NT2/D1 (cell line): ENCODE measurements at regions not wholly inside any gene's neighbourhood (a gene's known extent, or its start where the extent isn't known, plus 50 kb on each side); places are given as distances from the start of the nearest gene placed in this dataset.

Experiments
- DNase-seq: peaks from one replicate; pipeline ENCODE4 v3.0.0-alpha.2; 2011; ENCODE audit warnings: low read depth, low spot score
- H3K27me3 ChIP-seq: 2 replicates; pipeline ENCODE4 v1.6.0; 2011; ENCODE audit warnings: mild to moderate bottlenecking; ENCODE audit not compliant: insufficient read length, insufficient read depth
- H3K36me3 ChIP-seq: 2 replicates; pipeline ENCODE4 v1.6.1; 2011; ENCODE audit warnings: mild to moderate bottlenecking, low read length, mixed read lengths; ENCODE audit not compliant: insufficient read depth, insufficient read length
- H3K4me1 ChIP-seq: 2 replicates; pipeline ENCODE4 v1.5.1; 2011; ENCODE audit not compliant: insufficient read depth, insufficient read length
- H3K4me3 ChIP-seq: 2 replicates; pipeline ENCODE4 v1.5.1; 2011; ENCODE audit warnings: low read depth; ENCODE audit not compliant: insufficient read length
- H3K9ac ChIP-seq: 2 replicates; pipeline ENCODE4 v1.6.0; 2011; ENCODE audit warnings: low read depth; ENCODE audit not compliant: insufficient read length
- H3K9me3 ChIP-seq: 2 replicates; pipeline ENCODE4 v1.5.1; 2011; ENCODE audit warnings: mild to moderate bottlenecking, low read length; ENCODE audit not compliant: insufficient read depth
- SUZ12 ChIP-seq: IDR thresholded peaks from 2 replicates; pipeline ENCODE4 v1.6.1; 2011; ENCODE audit not compliant: insufficient read length, insufficient read depth; ENCODE audit errors: extremely low read depth
- YY1 ChIP-seq: IDR thresholded peaks from 2 replicates; pipeline ENCODE4 v1.6.1; 2011; ENCODE audit not compliant: insufficient read length, insufficient read depth
- ZNF274 ChIP-seq: IDR thresholded peaks from 2 replicates; pipeline ENCODE4 v1.6.1; 2011; ENCODE audit warnings: mild to moderate bottlenecking, low read depth, low read length

DNA sequence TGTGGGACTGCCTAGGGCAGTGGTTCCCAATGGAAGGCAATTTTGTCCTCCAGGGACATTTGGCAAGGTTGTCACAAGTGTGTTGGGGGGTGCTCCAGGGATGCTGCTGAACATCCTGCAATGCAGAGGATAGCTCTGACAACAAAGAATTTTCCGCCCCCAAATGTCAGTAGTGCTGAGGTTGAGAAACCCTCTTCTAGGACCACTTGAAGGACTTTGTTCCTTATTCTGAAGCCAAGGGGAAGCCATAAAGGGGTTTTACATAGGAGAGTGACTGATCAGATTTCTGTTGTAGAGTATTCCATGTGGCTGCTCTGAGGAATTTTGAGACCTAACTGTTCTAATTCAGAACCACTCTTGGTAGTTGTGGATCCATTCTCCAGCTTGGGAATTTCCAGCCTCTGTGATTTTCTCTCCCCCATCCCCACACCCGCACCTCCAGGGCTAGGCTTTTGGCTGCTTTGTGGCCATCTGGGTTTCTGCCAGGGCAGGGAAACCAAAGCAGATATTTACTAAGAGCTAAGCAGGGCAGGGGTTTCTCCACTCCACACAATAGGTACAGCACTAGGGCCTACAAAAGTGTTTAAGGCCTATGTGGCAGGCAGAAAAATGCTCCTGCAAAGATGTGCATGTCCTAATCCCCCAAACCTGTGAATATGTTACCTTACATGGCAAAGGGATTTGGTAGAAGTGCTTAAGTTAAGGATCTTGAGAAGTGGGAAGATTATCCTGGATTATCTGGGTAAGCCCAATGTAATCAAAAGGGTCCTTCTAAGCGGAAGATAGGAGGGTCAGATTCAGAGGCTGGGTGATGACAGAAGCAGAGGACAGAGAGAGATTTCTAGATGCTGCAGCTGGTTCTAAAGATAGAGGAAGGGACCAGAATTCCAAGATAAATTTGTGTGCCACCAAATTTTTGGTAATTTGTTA, 135.4 kb downstream of the TMEM17 start:
- DNase-seq, result no peak
- H3K36me3 ChIP-seq, result no peaks in the 10 kb centered on the region
- H3K9me3 ChIP-seq, result peaks cover 42% of the 10 kb centered on the region
- no peak for TF ChIP-seq YY1
- peaks cover 5% of the 10 kb centered on the region for H3K4me1 ChIP-seq
- H3K4me3 ChIP-seq, result no peak overlapping the region
- H3K9ac ChIP-seq, result no peak overlapping the region
- H3K27me3 ChIP-seq, result no peaks in the 10 kb centered on the region

GRCh38 chr2:62369541-62370202, 136.3 kb downstream of the TMEM17 start:
- DNase-seq, result no peak
- H3K9me3 ChIP-seq, result peaks cover 35% of the 10 kb centered on the region
- H3K27me3 ChIP-seq, result no peaks in the 10 kb centered on the region
- no peak overlapping the region for H3K9ac ChIP-seq
- TF ChIP-seq YY1, result no peak
- TF ChIP-seq SUZ12, result no peak
- TF ChIP-seq ZNF274, result no peak
- H3K36me3 ChIP-seq, result no peaks in the 10 kb centered on the region
- H3K4me3 ChIP-seq, result no peak overlapping the region
- H3K4me1 ChIP-seq, result peaks cover 5% of the 10 kb centered on the region

- Histone ChIP-seq H3K9me3 (peaks cover 8% of the 10 kb centered on the region; the same call in 1 of the 2 replicates), H3K27me3 (no peaks in the 10 kb centered on the region), H3K9ac (no peak overlapping the region), H3K4me1 (peaks cover 9% of the 10 kb centered on the region), H3K4me3 (no peak overlapping the region), H3K36me3 (no peaks in the 10 kb centered on the region)
- no peak for TF ChIP-seq ZNF274
- TF ChIP-seq YY1, result no peak
- no peak for TF ChIP-seq SUZ12
- no peak for DNase-seq
These were observed 141.0 kb downstream of the TMEM17 start for GRCh38 chr2:62364791-62365528.

GRCh38 chr2:62363166-62363565, 142.8 kb downstream of the TMEM17 start:
- H3K27me3 ChIP-seq, result no peaks in the 10 kb centered on the region
- no peak for DNase-seq
- no peak overlapping the region for H3K9ac ChIP-seq
- H3K4me1 ChIP-seq, result peaks cover 4% of the 10 kb centered on the region
- no peak for TF ChIP-seq SUZ12
- no peak for TF ChIP-seq YY1
- TF ChIP-seq ZNF274, result no peak
- H3K4me3 ChIP-seq, result no peak overlapping the region
- H3K36me3 ChIP-seq, result no peaks in the 10 kb centered on the region
- H3K9me3 ChIP-seq, result peaks cover 8% of the 10 kb centered on the region; the same call in 1 of the 2 replicates

- H3K4me3 ChIP-seq, result no peak overlapping the region
- no peak for TF ChIP-seq SUZ12
- TF ChIP-seq ZNF274, result no peak
- no peak for TF ChIP-seq YY1
- H3K9ac ChIP-seq, result no peak overlapping the region
- no peak for DNase-seq
- H3K36me3 ChIP-seq, result no peaks in the 10 kb centered on the region
- H3K4me1 ChIP-seq, result peaks cover 4% of the 10 kb centered on the region
- H3K9me3 ChIP-seq, result peaks cover 8% of the 10 kb centered on the region; the same call in 1 of the 2 replicates
- no peaks in the 10 kb centered on the region for H3K27me3 ChIP-seq
These were observed 143.4 kb downstream of the TMEM17 start for GRCh38 chr2:62362561-62362960.

- H3K4me1 ChIP-seq, result peaks cover 4% of the 10 kb centered on the region
- H3K36me3 ChIP-seq, result no peaks in the 10 kb centered on the region
- no peak overlapping the region for H3K4me3 ChIP-seq
- no peak overlapping the region for H3K9ac ChIP-seq
- TF ChIP-seq ZNF274 (no peak), SUZ12 (no peak), YY1 (no peak)
- no peaks in the 10 kb centered on the region for H3K27me3 ChIP-seq
- DNase-seq, result no peak
- peaks cover 8% of the 10 kb centered on the region; the same call in 1 of the 2 replicates for H3K9me3 ChIP-seq
These were observed 144.0 kb downstream of the TMEM17 start for GRCh38 chr2:62361964-62362363.
